ENCODE measurements at regions not wholly inside any gene's neighbourhood (a gene's known extent, or its start where the extent isn't known, plus 50 kb on each side); places are given as distances from the start of the nearest gene placed in this dataset.

- no peaks in the 10 kb centered on the region for H3K9me3 ChIP-seq (ENCODE audit: insufficient read depth, low read depth)
- no peak overlapping the region for H3K4me3 ChIP-seq
- no TSS peak for BruUV-seq (replicated peaks)
- H3K79me2 ChIP-seq (ENCODE audit: low read depth) = no peaks in the 10 kb centered on the region
- DNase-seq = no peak
- TF ChIP-seq CTCF (conservative IDR thresholded peaks at IDR 0.05) = no peak
- TF ChIP-seq EZH2 (IDR thresholded peaks at IDR 0.05; ENCODE audit: low read depth) = no peak
- no peaks in the 10 kb centered on the region for H3K36me3 ChIP-seq (ENCODE audit: low read depth)
- no peak overlapping the region for H3K4me2 ChIP-seq
- no peaks in the 10 kb centered on the region for H3K27me3 ChIP-seq (ENCODE audit: insufficient read depth, low read depth)
- no peaks in the 10 kb centered on the region for H3K4me1 ChIP-seq (replicated peaks; ENCODE audit: insufficient read depth)
- H3K9me2 ChIP-seq (ENCODE audit: insufficient read depth) = no peaks in the 10 kb centered on the region
- H4K20me1 ChIP-seq (ENCODE audit: insufficient read depth) = no peaks in the 10 kb centered on the region
- no peaks in the 10 kb centered on the region for H3F3A ChIP-seq (ENCODE audit: insufficient read depth, low read depth)
- POLR2A ChIA-PET (ENCODE audit: unreplicated experiment) = no interaction called here
- no peak overlapping the region for H2AFZ ChIP-seq
- no peak overlapping the region for H3K27ac ChIP-seq
- intact Hi-C loops (cut with micrococcal nuclease; ENCODE audit: unreplicated experiment) = no loop called here
- CTCF ChIA-PET = no interaction called here
Measured at GRCh38 chr2:180542511-180542910, 437.9 kb upstream of the UBE2E3 start.

GRCh38 chr2:180540761-180541160 is 439.6 kb upstream of the UBE2E3 start:
- TF ChIP-seq CTCF (conservative IDR thresholded peaks at IDR 0.05) = no peak
- TF ChIP-seq EZH2 (IDR thresholded peaks at IDR 0.05; ENCODE audit: low read depth) = no peak
- Histone ChIP-seq H3K4me1 (replicated peaks; ENCODE audit: insufficient read depth) (no peaks in the 10 kb centered on the region), H3K36me3 (ENCODE audit: low read depth) (no peaks in the 10 kb centered on the region), H3K9me3 (ENCODE audit: insufficient read depth, low read depth) (no peaks in the 10 kb centered on the region), H3K4me3 (no peak overlapping the region), H3K4me2 (no peak overlapping the region), H2AFZ (no peak overlapping the region), H3F3A (ENCODE audit: insufficient read depth, low read depth) (no peaks in the 10 kb centered on the region), H3K27ac (no peak overlapping the region), H3K27me3 (ENCODE audit: insufficient read depth, low read depth) (no peaks in the 10 kb centered on the region), H3K79me2 (ENCODE audit: low read depth) (no peaks in the 10 kb centered on the region), H3K9me2 (ENCODE audit: insufficient read depth) (no peaks in the 10 kb centered on the region), H4K20me1 (ENCODE audit: insufficient read depth) (no peaks in the 10 kb centered on the region)
- ChIA-PET CTCF (interaction anchor here (0.7 kb wide), 1 partner anchor 982 kb away, joined by 4 read pairs; no protein-coding TSS in a partner anchor), POLR2A (ENCODE audit: unreplicated experiment) (no interaction called here)
- intact Hi-C loops (cut with micrococcal nuclease; ENCODE audit: unreplicated experiment) = no loop called here
- no peak for DNase-seq
- no TSS peak for BruUV-seq (replicated peaks)

- no peaks in the 10 kb centered on the region for H3K9me2 ChIP-seq (ENCODE audit: insufficient read depth)
- no peak overlapping the region for H2AFZ ChIP-seq
- CTCF ChIA-PET = no interaction called here
- DNase-seq = no peak
- no peaks in the 10 kb centered on the region for H3K36me3 ChIP-seq (ENCODE audit: low read depth)
- POLR2A ChIA-PET (ENCODE audit: unreplicated experiment) = no interaction called here
- H3K4me1 ChIP-seq (replicated peaks; ENCODE audit: insufficient read depth) = no peaks in the 10 kb centered on the region
- intact Hi-C loops (cut with micrococcal nuclease; ENCODE audit: unreplicated experiment) = no loop called here
- BruUV-seq (replicated peaks) = no TSS peak
- no peaks in the 10 kb centered on the region for H3F3A ChIP-seq (ENCODE audit: insufficient read depth, low read depth)
- TF ChIP-seq CTCF (conservative IDR thresholded peaks at IDR 0.05) = no peak
- no peak for TF ChIP-seq EZH2 (IDR thresholded peaks at IDR 0.05; ENCODE audit: low read depth)
- no peaks in the 10 kb centered on the region for H3K9me3 ChIP-seq (ENCODE audit: insufficient read depth, low read depth)
- no peak overlapping the region for H3K27ac ChIP-seq
- no peak overlapping the region for H3K4me2 ChIP-seq
- H3K4me3 ChIP-seq = no peak overlapping the region
- H4K20me1 ChIP-seq (ENCODE audit: insufficient read depth) = no peaks in the 10 kb centered on the region
- H3K27me3 ChIP-seq (ENCODE audit: insufficient read depth, low read depth) = no peaks in the 10 kb centered on the region
- H3K79me2 ChIP-seq (ENCODE audit: low read depth) = no peaks in the 10 kb centered on the region
Measured at GRCh38 chr2:180539541-180539940, 440.9 kb upstream of the UBE2E3 start.
